B cell (primary cell): ENCODE measurements at regions not wholly inside any gene's neighbourhood (a gene's known extent, or its start where the extent isn't known, plus 50 kb on each side); places are given as distances from the start of the nearest gene placed in this dataset.

Source experiments
- ATAC-seq: fragments of 200-7000 bp; cut with Tn5 transposase; one replicate; pipeline ENCODE4 v1.10.0; 2021; ENCODE audit warnings: low read depth, mild to moderate bottlenecking, moderate number of reproducible peaks, moderate library complexity
- CTCF ChIA-PET: fragments of 350-600 bp; sonication (Branson Sonifier 250); formaldehyde crosslinking; loops from one replicate; lab custom pipeline; 2021; ENCODE audit warnings: antibody characterized with exemption, inconsistent platforms; lab: Charles Lee
- POLR2A ChIA-PET: fragments of 350-600 bp; sonication (Branson Sonifier 250); formaldehyde crosslinking; loops from one replicate; lab custom pipeline; 2021; ENCODE audit warnings: antibody characterized with exemption; lab: Charles Lee
- DNase-seq: peaks from one replicate; pipeline ENCODE4 v3.0.0; 2013
- H2AFZ ChIP-seq: 2 replicates; pipeline ENCODE4 v1.6.1; 2012; ENCODE audit warnings: mild to moderate bottlenecking, low read depth, low read length; ENCODE audit not compliant: insufficient read depth, poor library complexity, severe bottlenecking
- H3K27ac ChIP-seq, 2 donors: 1 replicate in 1 of 2; 2 replicates in 1 of 2; pipeline ENCODE4 v1.5.1; 2012 to 2013; ENCODE audit warnings: low read length in 2 of 2, mild to moderate bottlenecking in 2 of 2, moderate library complexity in 1 of 2
- H3K27me3 ChIP-seq, 4 experiments: fragments of 200-600 bp in 1 of 4; sonication (generic) in 1 of 4; replicated peaks in 1 of 4; 1 replicate in 2 of 4; 2 replicates in 2 of 4; pipeline versions ENCODE4 v1.6.1 to v1.7.0; 2013 to 2016; ENCODE audit warnings: low read length in 3 of 4, mild to moderate bottlenecking in 2 of 4, mixed read lengths in 1 of 4, moderate library complexity in 1 of 4; ENCODE audit not compliant: insufficient read depth in 4 of 4, control insufficient read depth in 3 of 4; ENCODE audit errors: control extremely low read depth in 1 of 4
- H3K36me3 ChIP-seq, 2 experiments: replicated peaks in 1 of 2; 1 replicate in 1 of 2; 2 replicates in 1 of 2; pipeline versions ENCODE4 v1.6.1 to v1.7.1; 2013; ENCODE audit warnings: low read length in 1 of 2; ENCODE audit not compliant: insufficient read depth in 2 of 2, control insufficient read depth in 1 of 2; ENCODE audit errors: control extremely low read depth in 1 of 2, extremely low read depth in 1 of 2
- H3K4me1 ChIP-seq, 2 donors: fragments of 200-600 bp in 1 of 2; sonication (generic) in 1 of 2; 1 replicate in 1 of 2; 2 replicates in 1 of 2; pipeline versions ENCODE4 v1.5.1 to v1.6.1; 2013 to 2017; ENCODE audit warnings: low read length in 2 of 2; ENCODE audit not compliant: control insufficient read depth in 2 of 2, insufficient read depth in 2 of 2
- H3K4me2 ChIP-seq: replicated peaks from 2 replicates; pipeline ENCODE3; 2012; ENCODE audit warnings: mild to moderate bottlenecking, low read depth, low read length; ENCODE audit not compliant: poor library complexity, severe bottlenecking
- H3K4me3 ChIP-seq, 5 experiments: fragments of 200-600 bp in 1 of 5; sonication (generic) in 1 of 5; 1 replicate in 3 of 5; 2 replicates in 2 of 5; pipeline versions ENCODE4 v1.5.1 to v1.7.0; 2011 to 2016; ENCODE audit warnings: low read length in 4 of 5, mild to moderate bottlenecking in 4 of 5, low read depth in 2 of 5, control low read depth in 1 of 5, moderate library complexity in 1 of 5; ENCODE audit not compliant: insufficient read depth in 1 of 5; ENCODE audit errors: control extremely low read depth in 1 of 5, extremely low read depth in 1 of 5
- H3K79me2 ChIP-seq: fragments of 200-600 bp; sonication (generic); one replicate; pipeline ENCODE4 v1.6.0; 2016; ENCODE audit warnings: low read length; ENCODE audit not compliant: control insufficient read depth, insufficient read depth
- H3K9ac ChIP-seq: fragments of 200-600 bp; sonication (generic); 2 replicates; pipeline ENCODE4 v1.6.1; 2017; ENCODE audit warnings: mild to moderate bottlenecking, low read length, moderate library complexity
- H3K9me3 ChIP-seq, 3 donors: one replicate each; pipeline versions ENCODE4 v1.6.1 to v1.7.1; 2013; ENCODE audit warnings: low read length in 2 of 3; ENCODE audit not compliant: control insufficient read depth in 2 of 3, insufficient read depth in 1 of 3; ENCODE audit errors: control extremely low read depth in 1 of 3
- H4K20me1 ChIP-seq: 2 replicates; pipeline ENCODE4 v1.6.0; 2012; ENCODE audit warnings: mild to moderate bottlenecking, low read length; ENCODE audit not compliant: insufficient read depth, control insufficient read depth, poor library complexity, severe bottlenecking
- H3K27ac Mint-ChIP-seq: one replicate; pipeline ENCODE4 v1.8.0; 2021; ENCODE audit warnings: mixed read lengths
- H3K27me3 Mint-ChIP-seq: one replicate; pipeline ENCODE4 v1.8.0; 2021; ENCODE audit warnings: mixed read lengths
- H3K4me1 Mint-ChIP-seq: one replicate; pipeline ENCODE4 v1.8.0; 2021; ENCODE audit warnings: mixed read lengths
- H3K4me3 Mint-ChIP-seq: one replicate; pipeline ENCODE4 v1.8.0; 2021; ENCODE audit warnings: mixed read lengths
- H3K9me3 Mint-ChIP-seq: one replicate; pipeline ENCODE4 v1.8.0; 2022; ENCODE audit warnings: mixed read lengths; ENCODE audit not compliant: insufficient read depth
- CTCF ChIP-seq: fragments of 200-600 bp; IDR thresholded peaks from one replicate; pipeline ENCODE4 v1.8.0; 2022; ENCODE audit warnings: antibody characterized with exemption, mild to moderate bottlenecking
- EZH2 ChIP-seq: IDR thresholded peaks from 2 replicates; pipeline ENCODE4 v1.6.1; 2012; ENCODE audit warnings: borderline replicate concordance, low read depth, mild to moderate bottlenecking, moderate library complexity, low read length; ENCODE audit not compliant: insufficient read depth, poor library complexity, severe bottlenecking
- WGBS: methylation state at CpG from one replicate; pipeline ENCODE4 v1.1.5; 2013; ENCODE audit warnings: missing lambda C conversion rate; ENCODE audit not compliant: insufficient coverage; 5-methylcytosine and 5-hydroxymethylcytosine counted together
- intact Hi-C: fragments of 100-400 bp; cut with micrococcal nuclease; formaldehyde crosslinking; loops from one replicate; pipeline ENCODE4 v1.10.0; 2022

- intact Hi-C loops = no loop called here
- no peak overlapping the region for H3K4me3 Mint-ChIP-seq
- ChIA-PET CTCF (no interaction called here), POLR2A (no interaction called here)
- ATAC-seq (no peak), DNase-seq (no peak)
- no peaks in the 10 kb centered on the region for H3K27me3 Mint-ChIP-seq
- Histone ChIP-seq H3K36me3 (no peaks in the 10 kb centered on the region), H4K20me1 (no peaks in the 10 kb centered on the region), H3K9ac (no peak overlapping the region), H3K79me2 (no peaks in the 10 kb centered on the region), H3K4me2 (no peak overlapping the region), H3K27ac (no peak overlapping the region), H3K27me3 (no peaks in the 10 kb centered on the region), H3K4me3 (no peak overlapping the region), H3K9me3 (no peaks in the 10 kb centered on the region), H2AFZ (no peak overlapping the region), H3K4me1 (no peaks in the 10 kb centered on the region)
- TF ChIP-seq EZH2 (no peak), CTCF (no peak)
- H3K27ac Mint-ChIP-seq = no peak overlapping the region
- 94% methylated on average over 3 of the region's 3 CpGs for WGBS
- peaks cover 2% of the 10 kb centered on the region for H3K9me3 Mint-ChIP-seq
- no peaks in the 10 kb centered on the region for H3K4me1 Mint-ChIP-seq
Observed at GRCh38 chr11:15547685-15548084, 433.0 kb downstream of the INSC start.

GRCh38 chr11:15551901-15552851 lies 437.5 kb downstream of the INSC start:
- Histone ChIP-seq H3K27me3 (no peaks in the 10 kb centered on the region), H3K4me3 (no peak overlapping the region), H3K27ac (no peak overlapping the region), H3K9ac (no peak overlapping the region), H3K36me3 (no peaks in the 10 kb centered on the region), H3K79me2 (no peaks in the 10 kb centered on the region), H3K4me2 (no peak overlapping the region), H2AFZ (no peak overlapping the region), H3K4me1 (no peaks in the 10 kb centered on the region), H4K20me1 (no peaks in the 10 kb centered on the region), H3K9me3 (no peaks in the 10 kb centered on the region)
- TF ChIP-seq EZH2 (no peak), CTCF (no peak)
- DNase-seq (no peak), ATAC-seq (no peak)
- ChIA-PET POLR2A (no interaction called here), CTCF (no interaction called here)
- 59% methylated on average over 2 of the region's 4 CpGs for WGBS
- H3K27me3 Mint-ChIP-seq = no peaks in the 10 kb centered on the region
- intact Hi-C loops = no loop called here
- no peaks in the 10 kb centered on the region for H3K4me1 Mint-ChIP-seq
- H3K9me3 Mint-ChIP-seq = peaks cover 2% of the 10 kb centered on the region
- H3K4me3 Mint-ChIP-seq = no peak overlapping the region
- no peak overlapping the region for H3K27ac Mint-ChIP-seq
